ENCODE measurements at regions not wholly inside any gene's neighbourhood (a gene's known extent, or its start where the extent isn't known, plus 50 kb on each side); places are given as distances from the start of the nearest gene placed in this dataset.

DNA sequence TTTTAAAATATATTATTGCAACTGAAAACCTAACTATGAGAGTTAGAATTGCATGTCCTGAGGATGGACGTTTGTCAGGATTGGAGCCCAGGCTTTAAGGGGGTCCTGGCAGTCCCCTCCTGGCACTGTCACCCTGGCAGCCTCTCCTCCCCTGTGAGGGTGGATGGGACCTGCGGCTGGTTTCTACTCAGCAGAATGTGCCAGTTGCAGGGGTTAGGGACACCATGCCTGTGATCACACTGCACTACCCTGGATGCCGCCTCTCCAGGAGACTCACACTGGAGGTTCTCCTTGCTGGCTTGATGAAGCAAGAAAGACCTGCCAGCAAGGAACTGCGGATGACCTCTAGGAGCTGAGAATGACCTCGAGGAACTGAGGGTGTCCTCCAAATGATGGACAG is 356.7 kb upstream of the MYT1L start:
- POLR2A ChIA-PET = no interaction called here
- Histone ChIP-seq H3K4me3 (ENCODE audit: low read depth, low read length) (no peak overlapping the region), H3K27me3 (ENCODE audit: control insufficient read depth, insufficient read depth, low read length) (no peaks in the 10 kb centered on the region), H3K36me3 (ENCODE audit: control insufficient read depth, insufficient read depth, low read length) (no peaks in the 10 kb centered on the region)
- TF ChIP-seq CTCF (IDR thresholded peaks at IDR 0.05; ENCODE audit: insufficient read depth, low read depth, low read length) = no peak
- CTCF ChIA-PET = no interaction called here
- DNase-seq (ENCODE audit: low read depth) = no peak

GRCh38 chr2:2686222-2686621 is 355.1 kb upstream of the MYT1L start:
- CTCF ChIA-PET = no interaction called here
- POLR2A ChIA-PET = no interaction called here
- Histone ChIP-seq H3K27me3 (ENCODE audit: control insufficient read depth, insufficient read depth, low read length) (no peaks in the 10 kb centered on the region), H3K36me3 (ENCODE audit: control insufficient read depth, insufficient read depth, low read length) (no peaks in the 10 kb centered on the region), H3K4me3 (ENCODE audit: low read depth, low read length) (no peak overlapping the region)
- no peak for TF ChIP-seq CTCF (IDR thresholded peaks at IDR 0.05; ENCODE audit: insufficient read depth, low read depth, low read length)
- no peak for DNase-seq (ENCODE audit: low read depth)

GRCh38 chr2:2683606-2684224 is 352.6 kb upstream of the MYT1L start:
- H3K27me3 ChIP-seq (ENCODE audit: control insufficient read depth, insufficient read depth, low read length) = no peaks in the 10 kb centered on the region
- no peak for DNase-seq (ENCODE audit: low read depth)
- ChIA-PET POLR2A (no interaction called here), CTCF (no interaction called here)
- TF ChIP-seq CTCF (IDR thresholded peaks at IDR 0.05; ENCODE audit: insufficient read depth, low read depth, low read length) = no peak
- H3K36me3 ChIP-seq (ENCODE audit: control insufficient read depth, insufficient read depth, low read length) = no peaks in the 10 kb centered on the region
- no peak overlapping the region for H3K4me3 ChIP-seq (ENCODE audit: low read depth, low read length)

DNA sequence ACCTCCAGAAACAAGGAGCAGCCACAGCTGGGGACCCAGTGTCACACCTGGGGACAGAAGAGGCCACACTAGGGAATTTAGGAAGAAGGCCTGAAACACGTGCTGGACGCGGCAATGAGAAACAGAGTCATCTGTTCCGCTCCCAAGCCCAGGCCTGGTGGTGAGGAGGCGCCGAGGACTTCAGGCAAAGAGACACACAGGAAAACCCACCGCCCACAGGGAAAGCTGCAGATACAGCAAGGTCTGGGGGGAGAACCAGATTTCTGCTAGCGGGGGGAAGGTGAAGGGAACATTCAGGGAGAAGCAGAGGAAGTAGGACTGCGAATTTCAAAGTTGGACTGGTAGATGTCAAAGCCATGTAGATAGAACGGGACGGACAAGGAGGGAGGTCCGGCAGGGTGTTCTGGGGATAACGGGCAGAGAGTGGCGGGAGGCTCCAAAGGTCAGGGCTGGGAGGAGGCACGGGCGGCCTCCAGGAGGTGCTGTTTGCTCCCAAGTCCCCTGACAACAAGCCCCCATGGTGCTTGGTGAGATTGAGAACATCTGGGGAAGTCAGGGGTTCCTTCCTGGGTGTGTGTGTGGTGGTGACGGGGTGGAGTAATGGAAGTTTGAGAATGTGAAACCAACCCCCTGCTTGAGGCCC is 351.7 kb upstream of the MYT1L start:
- POLR2A ChIA-PET = no interaction called here
- H3K36me3 ChIP-seq (ENCODE audit: control insufficient read depth, insufficient read depth, low read length) = no peaks in the 10 kb centered on the region
- DNase-seq (ENCODE audit: low read depth) = no peak
- CTCF ChIA-PET = no interaction called here
- H3K4me3 ChIP-seq (ENCODE audit: low read depth, low read length) = no peak overlapping the region
- no peaks in the 10 kb centered on the region for H3K27me3 ChIP-seq (ENCODE audit: control insufficient read depth, insufficient read depth, low read length)
- TF ChIP-seq CTCF (IDR thresholded peaks at IDR 0.05; ENCODE audit: insufficient read depth, low read depth, low read length) = no peak

- POLR2A ChIA-PET = no interaction called here
- CTCF ChIA-PET = no interaction called here
- TF ChIP-seq CTCF (IDR thresholded peaks at IDR 0.05; ENCODE audit: insufficient read depth, low read depth, low read length) = no peak
- DNase-seq (ENCODE audit: low read depth) = no peak
- H3K4me3 ChIP-seq (ENCODE audit: low read depth, low read length) = no peak overlapping the region
- no peaks in the 10 kb centered on the region for H3K36me3 ChIP-seq (ENCODE audit: control insufficient read depth, insufficient read depth, low read length)
- no peaks in the 10 kb centered on the region for H3K27me3 ChIP-seq (ENCODE audit: control insufficient read depth, insufficient read depth, low read length)
These were observed 350.7 kb upstream of the MYT1L start for GRCh38 chr2:2681711-2682251.
